HG03196 (cell line): ENCODE measurements at regions not wholly inside any gene's neighbourhood (a gene's known extent, or its start where the extent isn't known, plus 50 kb on each side); places are given as distances from the start of the nearest gene placed in this dataset.

Source experiments
- ATAC-seq: cut with Tn5 transposase; IDR thresholded peaks from one replicate; pipeline ENCODE4 v1.9.1; 2021; ENCODE audit not compliant: unreplicated experiment

DNA sequence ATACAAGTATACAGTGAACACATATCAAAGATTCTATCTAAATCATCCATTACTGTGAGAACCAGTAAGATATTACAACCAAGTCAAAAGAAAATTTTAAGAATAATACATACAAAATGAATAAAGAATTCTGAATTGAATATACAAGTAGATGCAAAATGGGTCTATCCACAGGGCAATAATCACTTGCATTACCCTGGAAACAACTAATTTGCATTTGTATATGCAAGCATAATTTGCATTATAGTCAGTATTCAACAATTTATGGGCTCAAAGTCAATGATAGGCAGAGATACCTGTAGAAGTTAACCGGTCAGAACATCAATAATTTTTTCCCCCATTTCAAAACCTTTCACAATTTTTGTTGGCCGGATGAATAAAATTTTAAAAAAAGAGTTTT, 512.2 kb upstream of the ALCAM start:
- no peak for ATAC-seq

DNA sequence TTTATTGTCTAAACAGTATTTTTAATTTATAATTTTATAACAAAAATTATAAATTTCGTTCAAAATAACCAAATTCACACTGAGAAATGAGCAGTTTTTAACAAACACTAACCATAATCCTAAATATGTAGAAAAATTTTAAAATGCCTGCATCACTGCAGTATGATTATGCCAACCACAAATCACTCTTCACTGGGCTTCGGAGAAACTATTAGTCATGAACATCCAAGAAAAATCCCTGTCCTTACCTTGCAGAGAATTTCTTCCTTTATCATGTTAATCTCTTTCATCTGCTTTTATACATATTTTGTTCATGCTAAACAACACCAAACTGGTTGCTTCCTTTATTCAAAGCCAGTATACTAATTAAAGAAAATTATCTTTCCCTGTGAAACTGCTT, 511.0 kb upstream of the ALCAM start:
- ATAC-seq: no peak

DNA sequence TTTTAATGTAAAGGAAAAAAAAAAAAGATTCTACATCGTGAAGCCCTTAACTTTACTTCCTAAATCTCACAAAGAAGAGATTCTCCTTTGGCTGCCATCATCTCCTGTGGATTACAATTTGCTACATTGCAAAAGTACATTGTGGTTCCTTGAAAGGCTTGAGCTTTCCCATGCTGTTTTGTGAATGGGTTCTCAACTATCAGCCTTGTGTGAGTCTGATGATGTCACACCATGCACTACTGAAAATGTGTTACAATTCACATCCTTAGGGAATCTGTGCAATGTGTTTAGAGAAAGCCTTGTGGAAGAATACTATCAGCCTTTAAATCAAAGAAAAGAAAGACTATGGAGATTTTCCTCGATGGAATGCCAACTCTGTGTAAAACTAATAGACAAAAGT, 510.0 kb upstream of the ALCAM start:
- no peak for ATAC-seq

DNA sequence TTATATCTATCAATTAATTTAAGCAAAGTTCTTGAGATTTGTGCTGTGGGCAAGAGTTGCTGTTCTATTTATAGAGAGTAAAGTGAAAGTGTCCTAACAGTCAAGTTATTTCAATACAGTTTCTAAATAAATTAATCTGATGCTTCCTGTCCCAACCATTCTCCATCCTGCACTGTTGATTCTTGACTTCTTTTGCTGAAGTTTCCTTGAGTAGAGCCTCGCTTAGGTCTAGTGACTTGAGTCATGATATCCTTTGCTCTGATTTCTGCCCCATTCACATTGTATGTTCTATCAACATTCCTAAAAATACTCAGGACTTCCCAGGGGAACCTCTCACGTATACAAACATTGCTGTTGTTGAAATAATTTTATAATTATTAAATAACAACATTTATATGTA, 498.4 kb upstream of the ALCAM start:
- no peak for ATAC-seq

DNA sequence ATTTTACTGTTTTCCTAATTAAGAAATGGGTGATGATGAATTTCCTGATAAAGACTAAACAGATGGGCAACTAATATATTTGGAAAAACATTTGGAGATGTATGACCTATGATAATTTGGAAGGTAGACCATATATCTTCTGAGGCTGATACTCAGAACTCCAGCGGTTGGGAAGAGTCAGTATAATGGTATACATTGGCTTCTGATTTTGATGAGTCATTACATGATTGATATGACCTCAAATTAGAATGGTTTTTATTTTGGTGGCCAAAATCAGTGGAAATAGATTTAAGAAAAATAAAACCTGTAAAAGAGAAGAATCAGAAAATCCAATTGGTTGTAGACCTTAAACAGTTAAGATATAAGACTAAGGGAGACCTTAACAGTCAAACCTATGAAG, 496.4 kb upstream of the ALCAM start:
- ATAC-seq: no peak

DNA sequence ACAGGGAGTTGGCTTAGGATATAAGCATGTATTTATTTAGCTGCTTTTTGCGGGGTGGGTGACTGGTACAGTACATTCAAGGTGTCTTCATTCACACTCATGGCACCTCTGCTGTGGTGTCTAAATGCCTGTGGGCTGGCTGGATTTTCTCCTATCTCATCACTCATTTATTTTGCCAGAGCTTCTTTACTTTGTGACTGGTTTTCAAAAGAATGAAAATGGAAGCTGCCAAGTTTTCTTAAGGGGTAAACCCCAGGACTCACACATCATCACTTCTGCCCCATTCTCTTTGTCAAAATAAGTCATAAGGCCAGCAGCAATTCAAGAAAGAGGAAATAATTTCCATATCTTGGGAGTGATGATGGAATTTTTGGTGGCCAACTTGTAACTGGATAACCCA, 493.4 kb upstream of the ALCAM start:
- ATAC-seq: no peak

DNA sequence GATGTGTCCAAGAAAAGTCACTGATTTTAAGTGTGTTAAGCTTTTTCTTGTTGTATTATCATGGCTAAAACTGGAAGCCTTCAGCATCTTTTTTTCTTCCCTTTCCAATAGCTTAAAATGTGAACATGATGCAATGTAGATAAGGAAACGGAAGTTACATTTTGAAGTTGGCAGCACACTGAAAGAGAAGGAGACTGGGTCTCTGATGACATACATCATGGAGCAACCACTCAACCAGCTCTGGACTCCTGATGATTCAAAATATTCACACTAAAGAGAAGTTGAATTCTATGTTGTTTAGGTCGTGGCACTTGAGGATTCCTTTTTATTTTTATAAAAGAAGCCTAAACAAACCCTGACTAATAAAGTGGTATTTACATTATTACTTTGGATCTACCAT, 488.3 kb upstream of the ALCAM start:
- no peak for ATAC-seq

DNA sequence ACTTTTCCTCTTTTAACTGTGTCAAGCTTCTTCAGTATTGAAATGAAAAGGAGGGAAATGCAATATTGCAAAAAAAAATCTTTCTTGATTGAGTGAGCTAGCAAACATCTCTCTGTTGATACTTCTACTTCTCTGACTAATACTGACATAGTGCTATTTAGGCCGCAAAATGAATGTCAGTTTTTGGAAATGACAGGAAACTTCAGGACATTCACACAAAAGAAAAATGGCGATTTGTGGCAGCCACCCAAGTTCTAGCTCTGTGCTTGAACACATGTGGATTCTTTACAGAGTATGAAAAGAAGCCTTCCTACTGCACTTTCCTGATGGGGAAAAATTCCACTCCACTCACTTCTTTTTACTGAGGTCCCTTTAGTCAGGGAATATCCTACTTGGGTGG, 486.8 kb upstream of the ALCAM start:
- no peak for ATAC-seq

DNA sequence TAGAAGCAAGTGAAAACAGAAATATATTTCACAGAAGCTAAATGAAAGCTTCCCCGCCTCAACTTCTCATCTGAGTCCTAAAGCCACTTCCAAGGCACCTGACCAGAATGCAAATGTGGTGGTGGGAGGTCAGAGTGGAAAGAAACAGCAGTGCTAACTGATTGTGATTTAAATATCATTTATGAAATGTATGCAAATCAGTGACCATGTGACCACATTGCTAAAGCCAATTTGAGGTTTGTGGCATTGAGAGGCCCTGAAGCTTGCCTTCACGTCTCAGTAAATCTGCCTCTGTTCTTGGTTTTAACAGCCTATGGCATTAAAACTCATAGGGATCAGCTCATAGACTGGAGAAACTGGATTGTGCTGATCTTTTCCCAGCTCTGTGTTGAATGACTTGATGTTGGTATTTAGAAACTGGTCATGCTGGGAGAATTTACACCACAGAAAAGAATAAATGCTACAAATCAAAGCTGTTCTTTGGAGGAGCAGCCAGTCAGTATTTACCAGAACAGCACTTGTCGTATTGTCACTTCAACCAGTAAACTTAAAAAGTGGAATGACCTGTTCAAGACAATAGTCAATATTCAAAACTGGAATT, 481.4 kb upstream of the ALCAM start:
- no peak for ATAC-seq

DNA sequence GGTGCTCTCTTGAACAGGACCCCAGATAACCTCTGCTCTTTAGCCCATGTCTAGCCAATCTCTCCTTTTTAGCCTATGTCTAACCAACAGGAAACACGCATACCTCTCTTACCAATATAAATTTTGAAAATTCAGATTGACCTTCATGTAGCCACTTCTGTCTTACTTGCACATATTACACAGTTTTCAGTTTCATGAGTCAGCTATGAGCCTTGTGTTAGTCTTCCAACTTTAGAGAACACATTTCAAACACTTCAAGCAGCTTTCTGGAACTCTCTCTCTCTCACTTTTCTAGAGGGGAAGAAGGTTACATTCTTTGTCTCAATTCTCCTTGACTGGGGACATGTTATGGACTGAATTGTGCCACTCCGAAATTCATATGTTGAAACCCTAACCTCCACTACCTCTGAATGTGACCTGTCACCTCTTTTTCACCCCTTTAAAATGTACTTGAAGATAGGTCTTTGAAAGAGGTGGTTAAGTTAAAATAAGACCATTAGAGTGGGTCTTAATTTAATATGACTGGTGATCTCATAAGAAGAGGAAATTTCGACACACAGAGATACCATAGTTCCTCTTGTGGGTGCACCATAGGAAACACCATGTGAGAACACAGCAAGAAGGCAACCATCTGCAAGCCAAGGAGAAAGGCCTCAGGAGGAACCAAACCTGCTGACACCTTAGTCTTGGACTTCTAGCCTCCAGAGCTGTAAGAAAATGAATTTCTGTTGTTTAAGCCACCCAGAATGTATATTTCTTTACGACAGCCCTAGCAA, 480.3 kb upstream of the ALCAM start:
- no peak for ATAC-seq

DNA sequence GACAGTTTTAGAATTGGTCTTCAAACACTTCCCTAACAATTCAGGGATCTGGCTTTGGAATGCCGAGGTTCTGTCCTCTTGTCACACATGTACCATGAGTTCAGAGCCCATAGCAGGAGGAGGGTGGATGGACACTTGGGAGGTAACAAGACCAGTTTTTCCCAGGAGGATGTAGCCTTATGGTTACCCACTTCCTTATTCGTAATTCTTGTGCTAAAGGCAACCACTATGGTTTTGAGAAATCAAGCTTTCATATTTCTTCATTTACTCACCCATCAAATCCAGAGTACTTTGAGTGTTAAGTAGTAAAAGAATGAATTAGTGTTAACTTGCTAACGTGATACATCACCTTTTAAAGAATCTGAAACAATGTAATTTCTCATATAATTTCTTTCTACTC, 479.6 kb upstream of the ALCAM start:
- ATAC-seq: no peak

DNA sequence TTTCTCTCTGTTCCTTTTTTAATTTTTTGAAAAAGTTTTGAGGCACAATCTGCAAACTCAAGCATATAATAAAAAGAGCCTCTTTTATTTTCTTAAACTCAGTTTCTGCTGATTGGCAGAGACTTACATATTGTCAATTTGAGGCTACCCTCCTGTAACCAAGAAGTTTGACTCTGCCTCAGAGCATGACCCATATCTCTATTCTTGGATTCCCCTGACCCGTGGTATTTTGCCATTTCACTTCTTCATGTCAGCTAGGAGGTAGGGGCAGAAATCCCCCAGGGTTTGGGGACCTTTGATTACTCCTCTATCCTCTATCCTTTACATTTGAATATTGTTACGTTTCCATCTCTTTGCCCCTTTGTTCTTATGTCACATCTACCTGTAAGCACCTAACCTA, 479.1 kb upstream of the ALCAM start:
- ATAC-seq: no peak

DNA sequence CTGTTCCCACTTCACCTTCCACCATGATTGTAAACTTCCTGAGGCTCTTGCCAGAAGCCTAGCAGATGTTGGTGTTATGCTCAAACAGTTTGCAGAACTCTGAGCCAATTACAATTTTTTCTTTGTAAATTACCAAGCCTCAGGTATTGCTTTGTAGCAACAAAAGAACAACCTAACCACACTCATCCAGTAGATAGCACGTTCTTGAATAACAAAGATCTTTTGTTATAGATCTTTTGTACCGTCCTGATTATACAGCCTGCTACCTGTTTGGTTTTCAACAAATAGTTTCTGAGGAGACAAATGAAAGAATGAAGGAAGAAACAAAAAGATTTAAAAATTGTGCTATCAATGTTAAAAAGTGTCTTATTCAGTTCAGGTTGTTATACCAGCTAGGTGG, 474.7 kb upstream of the ALCAM start:
- no peak for ATAC-seq

DNA sequence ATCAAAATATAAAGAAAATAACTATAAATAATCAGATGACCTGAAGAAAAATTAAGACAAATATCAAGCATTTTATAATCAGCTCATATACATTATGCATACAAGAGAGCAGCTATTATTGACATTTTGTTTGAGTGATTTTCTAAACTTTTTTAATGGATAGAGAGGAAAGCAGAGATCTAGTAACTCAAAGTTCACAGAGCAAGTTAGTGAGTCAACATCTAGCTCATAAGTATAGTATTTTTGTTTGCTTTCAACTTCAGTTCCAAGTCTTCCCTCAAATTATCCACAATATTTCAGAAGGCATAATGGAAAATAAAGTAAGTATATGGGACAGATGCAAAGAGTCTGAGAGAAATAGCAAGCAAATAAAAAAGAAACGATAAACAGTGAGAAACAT, 470.1 kb upstream of the ALCAM start:
- ATAC-seq: no peak

DNA sequence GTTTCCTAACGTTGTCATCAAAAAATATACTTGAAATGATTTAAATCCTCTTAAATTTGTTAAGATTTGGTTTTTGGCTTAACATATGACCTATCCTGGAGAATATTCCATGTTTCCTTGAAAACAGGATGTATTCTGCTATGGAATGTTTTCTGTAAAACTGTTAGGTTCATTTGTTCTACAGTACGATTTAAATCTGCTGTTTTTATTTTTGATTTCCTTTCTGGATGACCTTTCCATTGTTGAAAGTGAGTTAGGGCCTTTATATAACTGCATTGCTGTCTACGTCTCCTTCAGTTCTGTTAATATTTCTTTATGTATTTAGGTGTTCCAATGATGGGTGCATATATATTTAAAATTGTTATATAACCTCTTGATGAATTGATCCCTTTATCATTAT, 465.3 kb upstream of the ALCAM start:
- no peak for ATAC-seq

DNA sequence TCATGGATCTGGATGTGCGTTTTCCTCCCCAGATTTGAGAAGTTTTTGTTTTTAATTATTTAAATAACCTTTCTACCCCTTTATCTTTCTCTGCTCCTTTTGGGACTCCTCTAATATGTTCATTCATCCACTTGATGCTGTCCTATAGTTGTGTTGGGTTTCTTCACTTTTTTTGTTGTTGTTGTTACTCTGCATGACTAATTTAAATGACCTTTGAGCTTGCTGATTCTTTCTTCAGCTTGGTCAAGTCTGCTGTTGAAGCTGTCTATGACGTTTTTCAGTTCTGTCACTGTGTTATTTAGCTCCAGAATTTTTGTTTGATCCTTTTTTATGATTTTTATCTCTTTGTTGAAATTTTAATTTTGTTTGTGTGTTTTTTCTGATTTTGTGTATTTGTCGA, 463.6 kb upstream of the ALCAM start:
- ATAC-seq: no peak

DNA sequence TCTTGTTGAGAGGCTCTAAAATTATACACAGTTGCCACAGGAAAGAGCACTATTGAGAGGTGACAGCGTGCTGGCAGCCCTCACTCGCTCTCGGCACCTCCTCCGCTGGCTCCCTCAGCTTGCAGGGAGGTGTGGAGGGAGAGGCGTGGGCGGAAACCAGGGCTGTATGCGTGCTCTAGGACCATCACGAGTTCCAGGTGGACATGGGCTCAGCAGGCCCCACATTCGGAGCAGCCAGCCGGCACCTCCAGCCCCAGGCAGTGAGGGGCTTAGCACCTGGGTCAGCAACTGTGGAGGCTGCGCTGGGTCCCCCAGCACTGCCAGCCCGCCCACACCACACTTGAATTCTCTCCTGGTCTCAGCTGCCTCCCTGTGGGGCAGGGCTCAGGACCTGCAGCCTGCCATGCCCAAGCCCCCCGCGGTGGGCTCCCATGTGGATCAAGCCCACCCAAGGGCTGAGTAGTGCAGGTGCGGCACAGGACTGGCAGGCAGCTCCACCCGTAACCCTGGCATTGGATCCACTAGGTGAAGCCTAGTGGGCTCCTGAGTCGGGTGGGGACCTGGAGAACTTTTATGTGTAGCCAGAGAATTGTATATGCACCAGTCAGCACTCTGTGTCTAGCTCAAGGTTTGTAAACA, 460.6 kb upstream of the ALCAM start:
- no peak for ATAC-seq

DNA sequence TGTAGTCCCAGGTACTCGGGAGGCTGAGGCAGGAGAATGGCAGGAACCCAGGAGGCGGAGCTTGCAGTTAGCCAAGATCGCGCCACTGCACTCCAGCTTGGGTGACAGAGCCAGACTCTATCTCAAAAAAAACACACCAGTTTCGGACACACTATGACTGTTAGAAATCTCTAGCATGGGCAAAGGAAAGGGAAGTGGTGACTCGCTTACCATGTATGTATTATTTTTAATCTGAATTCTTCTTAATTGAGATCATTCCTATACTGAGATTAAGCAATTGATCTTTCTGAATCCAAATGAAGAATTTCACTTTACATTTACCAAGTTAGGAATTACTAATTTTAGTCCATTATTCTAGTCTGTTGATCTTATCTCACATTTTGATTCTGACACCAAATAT, 459.2 kb upstream of the ALCAM start:
- ATAC-seq: no peak

DNA sequence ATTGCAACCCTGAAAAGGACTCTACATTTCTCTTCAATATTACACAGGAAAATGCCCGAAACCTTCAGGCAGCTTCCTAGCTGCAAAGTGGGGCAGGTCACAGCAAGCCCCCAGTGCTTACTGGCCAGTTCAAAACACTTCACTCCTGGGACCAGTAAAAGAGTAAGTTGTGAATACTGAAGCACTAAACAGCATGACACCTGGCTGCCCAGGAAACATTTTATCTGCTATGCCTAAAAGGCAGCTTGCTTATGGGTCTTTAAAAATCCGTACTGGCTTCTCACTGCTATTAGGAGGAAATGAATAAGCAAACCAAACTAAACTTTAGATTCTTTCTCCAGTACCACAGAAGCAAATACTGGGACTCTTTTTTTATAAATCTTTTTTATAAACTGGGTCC, 457.9 kb upstream of the ALCAM start:
- ATAC-seq: no peak

DNA sequence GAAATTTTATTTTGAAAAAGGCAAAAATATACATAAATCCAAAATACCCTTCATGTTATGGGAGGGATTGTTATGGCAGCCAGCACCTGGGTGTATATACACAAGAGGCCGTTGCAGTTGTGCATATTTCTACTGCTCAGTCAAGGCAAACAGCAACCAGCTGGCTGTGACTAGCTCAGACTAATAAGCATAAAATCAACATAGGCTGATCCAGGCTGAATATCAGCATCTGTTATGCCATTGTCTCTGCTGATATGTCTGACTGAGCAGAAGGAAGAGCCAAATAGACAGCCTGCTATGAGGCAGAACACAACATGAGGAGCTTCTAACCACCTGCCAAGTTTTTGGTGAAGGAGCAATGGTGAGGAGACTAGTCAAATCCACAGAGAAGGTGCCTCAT, 457.5 kb upstream of the ALCAM start:
- ATAC-seq: no peak

DNA sequence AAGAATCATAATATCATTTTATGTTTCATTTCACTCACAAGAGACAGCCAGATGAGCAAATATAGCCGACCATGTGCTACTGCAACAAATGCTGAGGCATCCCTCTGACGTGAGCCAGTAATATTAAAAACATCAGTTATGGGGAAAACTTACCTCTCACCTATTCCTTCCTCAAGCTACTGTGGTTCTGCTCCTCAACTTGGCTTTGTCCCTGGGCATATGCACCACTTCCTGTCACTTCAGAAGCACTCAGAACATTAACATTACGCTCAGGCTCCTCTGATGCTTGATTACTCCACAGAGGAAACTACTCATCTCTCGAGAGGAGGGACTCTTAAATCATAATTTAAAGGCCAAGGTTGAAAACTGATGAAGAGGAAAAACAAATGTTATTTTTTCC, 457.0 kb upstream of the ALCAM start:
- ATAC-seq: no peak

DNA sequence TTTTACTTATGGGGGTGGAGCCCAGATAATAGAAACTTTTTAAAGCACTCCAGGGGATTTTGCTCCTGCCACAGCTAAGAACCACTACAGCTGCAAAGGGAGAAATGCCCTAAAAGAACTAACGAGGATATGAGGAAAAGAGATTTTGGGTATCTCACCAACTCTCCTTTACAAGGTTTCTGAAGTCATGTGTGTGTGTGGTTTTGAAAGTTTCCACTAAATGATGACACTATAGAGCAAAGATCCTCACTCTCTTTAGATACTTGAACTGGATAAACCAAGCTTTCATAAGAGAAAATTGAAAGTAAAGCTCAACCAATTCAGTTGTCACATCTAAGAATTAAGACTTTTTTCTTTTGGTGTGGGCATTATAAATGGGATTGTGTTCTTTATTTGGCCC, 455.3 kb upstream of the ALCAM start:
- ATAC-seq: no peak

DNA sequence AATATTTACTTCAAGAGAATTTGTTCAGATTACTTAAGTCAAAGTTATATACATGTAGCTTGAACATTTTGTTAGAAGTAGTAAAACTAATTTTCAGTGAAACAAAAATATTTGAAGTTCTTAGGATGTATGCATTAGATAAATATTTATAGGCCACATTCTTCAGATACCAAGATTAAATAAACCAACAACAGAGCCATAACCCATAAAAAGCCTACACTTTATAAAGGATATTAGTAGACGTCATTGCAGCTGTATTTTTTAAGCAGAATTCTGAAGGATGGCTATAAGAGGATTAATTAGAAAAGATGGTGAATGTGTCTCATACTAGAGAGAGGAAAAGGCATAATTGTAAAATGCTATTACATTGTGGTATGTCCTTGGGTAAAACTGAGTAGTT, 449.7 kb upstream of the ALCAM start:
- ATAC-seq: no peak
